ENCODE measurements at regions not wholly inside any gene's neighbourhood (a gene's known extent, or its start where the extent isn't known, plus 50 kb on each side); places are given as distances from the start of the nearest gene placed in this dataset.

- TF ChIP-seq ZNF318 (CRISPR knock-in tag; IDR thresholded peaks at IDR 0.05) (no peak), SMAD1 (CRISPR knock-in tag; IDR thresholded peaks at IDR 0.05; ENCODE audit: borderline replicate concordance, low read depth) (no peak)
Observed at GRCh38 chr4:183816882-183817509, 88.1 kb upstream of the STOX2 start.

All from HepG2 (cell line).